ENCODE measurements at regions not wholly inside any gene's neighbourhood (a gene's known extent, or its start where the extent isn't known, plus 50 kb on each side); places are given as distances from the start of the nearest gene placed in this dataset.

- Histone ChIP-seq H3K4me3 (replicated peaks; ENCODE audit: insufficient read depth, low read length) (no peak overlapping the region), H3K27ac (replicated peaks) (no peak overlapping the region), H3K27me3 (ENCODE audit: insufficient read depth, poor library complexity, severe bottlenecking) (no peaks in the 10 kb centered on the region)
- no peak for DNase-seq (ENCODE audit: low read depth in 1 of 2, low spot score in 1 of 2)
- TF ChIP-seq CTCF (IDR thresholded peaks at IDR 0.05; ENCODE audit: insufficient read depth, low read length), result no peak
- no peak for TF ChIP-seq GABPA (IDR thresholded peaks at IDR 0.05; ENCODE audit: low read depth)
- TF ChIP-seq, protein P1, sequence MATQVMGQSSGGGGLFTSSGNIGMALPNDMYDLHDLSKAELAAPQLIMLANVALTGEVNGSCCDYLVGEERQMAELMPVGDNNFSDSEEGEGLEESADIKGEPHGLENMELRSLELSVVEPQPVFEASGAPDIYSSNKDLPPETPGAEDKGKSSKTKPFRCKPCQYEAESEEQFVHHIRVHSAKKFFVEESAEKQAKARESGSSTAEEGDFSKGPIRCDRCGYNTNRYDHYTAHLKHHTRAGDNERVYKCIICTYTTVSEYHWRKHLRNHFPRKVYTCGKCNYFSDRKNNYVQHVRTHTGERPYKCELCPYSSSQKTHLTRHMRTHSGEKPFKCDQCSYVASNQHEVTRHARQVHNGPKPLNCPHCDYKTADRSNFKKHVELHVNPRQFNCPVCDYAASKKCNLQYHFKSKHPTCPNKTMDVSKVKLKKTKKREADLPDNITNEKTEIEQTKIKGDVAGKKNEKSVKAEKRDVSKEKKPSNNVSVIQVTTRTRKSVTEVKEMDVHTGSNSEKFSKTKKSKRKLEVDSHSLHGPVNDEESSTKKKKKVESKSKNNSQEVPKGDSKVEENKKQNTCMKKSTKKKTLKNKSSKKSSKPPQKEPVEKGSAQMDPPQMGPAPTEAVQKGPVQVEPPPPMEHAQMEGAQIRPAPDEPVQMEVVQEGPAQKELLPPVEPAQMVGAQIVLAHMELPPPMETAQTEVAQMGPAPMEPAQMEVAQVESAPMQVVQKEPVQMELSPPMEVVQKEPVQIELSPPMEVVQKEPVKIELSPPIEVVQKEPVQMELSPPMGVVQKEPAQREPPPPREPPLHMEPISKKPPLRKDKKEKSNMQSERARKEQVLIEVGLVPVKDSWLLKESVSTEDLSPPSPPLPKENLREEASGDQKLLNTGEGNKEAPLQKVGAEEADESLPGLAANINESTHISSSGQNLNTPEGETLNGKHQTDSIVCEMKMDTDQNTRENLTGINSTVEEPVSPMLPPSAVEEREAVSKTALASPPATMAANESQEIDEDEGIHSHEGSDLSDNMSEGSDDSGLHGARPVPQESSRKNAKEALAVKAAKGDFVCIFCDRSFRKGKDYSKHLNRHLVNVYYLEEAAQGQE (IDR thresholded peaks at IDR 0.05; ENCODE audit: insufficient replicate concordance, low read depth), result no peak
- TF ChIP-seq POLR2AphosphoS5 (IDR thresholded peaks at IDR 0.05; ENCODE audit: low read depth), result no peak
Measured at GRCh38 chr14:22382395-22382794, 206.6 kb downstream of the DAD1 start.

DNA sequence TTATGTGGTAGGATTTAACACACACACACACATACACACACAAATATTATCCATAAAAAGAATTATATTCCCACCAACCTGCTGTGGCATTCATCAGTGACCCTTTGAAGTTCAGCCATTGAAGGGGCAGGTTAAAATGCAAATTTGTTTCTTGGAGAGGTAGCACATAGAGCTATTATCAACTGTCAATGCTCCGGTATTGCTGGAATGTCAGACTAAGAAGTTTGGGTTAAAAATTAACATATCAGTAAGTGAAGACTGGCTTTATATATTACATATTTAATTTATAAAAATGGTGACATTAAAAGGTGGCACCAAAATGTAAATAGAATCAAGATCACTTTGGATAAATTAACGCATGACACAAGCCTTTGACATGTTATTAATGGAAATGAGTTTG, 207.3 kb downstream of the DAD1 start:
- no peak for DNase-seq (ENCODE audit: low read depth in 1 of 2, low spot score in 1 of 2)
- H3K27me3 ChIP-seq (ENCODE audit: insufficient read depth, poor library complexity, severe bottlenecking), result no peaks in the 10 kb centered on the region
- H3K27ac ChIP-seq (replicated peaks), result no peak overlapping the region
- H3K4me3 ChIP-seq (replicated peaks; ENCODE audit: insufficient read depth, low read length), result no peak overlapping the region
- TF ChIP-seq, protein P1 (IDR thresholded peaks at IDR 0.05; ENCODE audit: insufficient replicate concordance, low read depth), result no peak
- TF ChIP-seq POLR2AphosphoS5 (IDR thresholded peaks at IDR 0.05; ENCODE audit: low read depth), result no peak
- no peak for TF ChIP-seq SPI1 (IDR thresholded peaks at IDR 0.05; ENCODE audit: borderline replicate concordance, low read depth)
- TF ChIP-seq CTCF (IDR thresholded peaks at IDR 0.05; ENCODE audit: insufficient read depth, low read length), result no peak
- TF ChIP-seq GABPA (IDR thresholded peaks at IDR 0.05; ENCODE audit: low read depth), result no peak

DNA sequence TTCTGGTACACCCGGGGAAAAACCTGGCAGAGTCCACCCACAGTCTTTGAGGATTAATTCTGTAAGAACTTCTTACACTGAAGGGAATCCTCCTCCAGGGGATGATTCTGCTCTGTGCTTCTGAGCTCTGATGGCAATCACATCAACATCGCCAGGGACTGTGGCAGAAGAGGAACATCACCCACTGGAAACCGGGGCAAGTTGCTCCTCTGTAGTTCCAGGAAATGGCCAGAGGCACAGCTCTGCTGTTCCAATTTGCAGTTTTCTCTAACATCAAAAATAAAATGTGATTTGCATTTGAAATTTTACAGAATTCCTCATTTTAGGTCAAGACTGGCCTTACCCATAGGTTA, 207.6 kb downstream of the DAD1 start:
- no peaks in the 10 kb centered on the region for H3K27me3 ChIP-seq (ENCODE audit: insufficient read depth, poor library complexity, severe bottlenecking)
- H3K27ac ChIP-seq (replicated peaks), result no peak overlapping the region
- TF ChIP-seq SPI1 (IDR thresholded peaks at IDR 0.05; ENCODE audit: borderline replicate concordance, low read depth) (no peak), POLR2AphosphoS5 (IDR thresholded peaks at IDR 0.05; ENCODE audit: low read depth) (no peak), GABPA (IDR thresholded peaks at IDR 0.05; ENCODE audit: low read depth) (no peak), CTCF (IDR thresholded peaks at IDR 0.05; ENCODE audit: insufficient read depth, low read length) (no peak)
- TF ChIP-seq, protein P1 (IDR thresholded peaks at IDR 0.05; ENCODE audit: insufficient replicate concordance, low read depth), result no peak
- H3K4me3 ChIP-seq (replicated peaks; ENCODE audit: insufficient read depth, low read length), result no peak overlapping the region
- DNase-seq (ENCODE audit: low read depth in 1 of 2, low spot score in 1 of 2), result no peak
